HL-60 (cell line): ENCODE measurements at regions not wholly inside any gene's neighbourhood (a gene's known extent, or its start where the extent isn't known, plus 50 kb on each side); places are given as distances from the start of the nearest gene placed in this dataset.

ENCODE experiments used
- TF ChIP-seq, protein P1 (sequence below): IDR thresholded peaks from one replicate; pipeline ENCODE4 v1.5.1; 2011; ENCODE audit warnings: low read length, control low read depth, inconsistent platforms; ENCODE audit not compliant: insufficient read depth
- TF ChIP-seq, protein P2 (sequence below): IDR thresholded peaks from 2 replicates; pipeline ENCODE4 v1.6.1; 2012; ENCODE audit warnings: low read depth; ENCODE audit not compliant: insufficient replicate concordance

GRCh38 chr5:110853267-110853666 is 114.5 kb downstream of the SLC25A46 start:
- TF ChIP-seq, protein P1, sequence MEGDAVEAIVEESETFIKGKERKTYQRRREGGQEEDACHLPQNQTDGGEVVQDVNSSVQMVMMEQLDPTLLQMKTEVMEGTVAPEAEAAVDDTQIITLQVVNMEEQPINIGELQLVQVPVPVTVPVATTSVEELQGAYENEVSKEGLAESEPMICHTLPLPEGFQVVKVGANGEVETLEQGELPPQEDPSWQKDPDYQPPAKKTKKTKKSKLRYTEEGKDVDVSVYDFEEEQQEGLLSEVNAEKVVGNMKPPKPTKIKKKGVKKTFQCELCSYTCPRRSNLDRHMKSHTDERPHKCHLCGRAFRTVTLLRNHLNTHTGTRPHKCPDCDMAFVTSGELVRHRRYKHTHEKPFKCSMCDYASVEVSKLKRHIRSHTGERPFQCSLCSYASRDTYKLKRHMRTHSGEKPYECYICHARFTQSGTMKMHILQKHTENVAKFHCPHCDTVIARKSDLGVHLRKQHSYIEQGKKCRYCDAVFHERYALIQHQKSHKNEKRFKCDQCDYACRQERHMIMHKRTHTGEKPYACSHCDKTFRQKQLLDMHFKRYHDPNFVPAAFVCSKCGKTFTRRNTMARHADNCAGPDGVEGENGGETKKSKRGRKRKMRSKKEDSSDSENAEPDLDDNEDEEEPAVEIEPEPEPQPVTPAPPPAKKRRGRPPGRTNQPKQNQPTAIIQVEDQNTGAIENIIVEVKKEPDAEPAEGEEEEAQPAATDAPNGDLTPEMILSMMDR, result no peak
- TF ChIP-seq, protein P2, sequence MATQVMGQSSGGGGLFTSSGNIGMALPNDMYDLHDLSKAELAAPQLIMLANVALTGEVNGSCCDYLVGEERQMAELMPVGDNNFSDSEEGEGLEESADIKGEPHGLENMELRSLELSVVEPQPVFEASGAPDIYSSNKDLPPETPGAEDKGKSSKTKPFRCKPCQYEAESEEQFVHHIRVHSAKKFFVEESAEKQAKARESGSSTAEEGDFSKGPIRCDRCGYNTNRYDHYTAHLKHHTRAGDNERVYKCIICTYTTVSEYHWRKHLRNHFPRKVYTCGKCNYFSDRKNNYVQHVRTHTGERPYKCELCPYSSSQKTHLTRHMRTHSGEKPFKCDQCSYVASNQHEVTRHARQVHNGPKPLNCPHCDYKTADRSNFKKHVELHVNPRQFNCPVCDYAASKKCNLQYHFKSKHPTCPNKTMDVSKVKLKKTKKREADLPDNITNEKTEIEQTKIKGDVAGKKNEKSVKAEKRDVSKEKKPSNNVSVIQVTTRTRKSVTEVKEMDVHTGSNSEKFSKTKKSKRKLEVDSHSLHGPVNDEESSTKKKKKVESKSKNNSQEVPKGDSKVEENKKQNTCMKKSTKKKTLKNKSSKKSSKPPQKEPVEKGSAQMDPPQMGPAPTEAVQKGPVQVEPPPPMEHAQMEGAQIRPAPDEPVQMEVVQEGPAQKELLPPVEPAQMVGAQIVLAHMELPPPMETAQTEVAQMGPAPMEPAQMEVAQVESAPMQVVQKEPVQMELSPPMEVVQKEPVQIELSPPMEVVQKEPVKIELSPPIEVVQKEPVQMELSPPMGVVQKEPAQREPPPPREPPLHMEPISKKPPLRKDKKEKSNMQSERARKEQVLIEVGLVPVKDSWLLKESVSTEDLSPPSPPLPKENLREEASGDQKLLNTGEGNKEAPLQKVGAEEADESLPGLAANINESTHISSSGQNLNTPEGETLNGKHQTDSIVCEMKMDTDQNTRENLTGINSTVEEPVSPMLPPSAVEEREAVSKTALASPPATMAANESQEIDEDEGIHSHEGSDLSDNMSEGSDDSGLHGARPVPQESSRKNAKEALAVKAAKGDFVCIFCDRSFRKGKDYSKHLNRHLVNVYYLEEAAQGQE, result no peak
